ENCODE measurements at regions not wholly inside any gene's neighbourhood (a gene's known extent, or its start where the extent isn't known, plus 50 kb on each side); places are given as distances from the start of the nearest gene placed in this dataset.

DNA sequence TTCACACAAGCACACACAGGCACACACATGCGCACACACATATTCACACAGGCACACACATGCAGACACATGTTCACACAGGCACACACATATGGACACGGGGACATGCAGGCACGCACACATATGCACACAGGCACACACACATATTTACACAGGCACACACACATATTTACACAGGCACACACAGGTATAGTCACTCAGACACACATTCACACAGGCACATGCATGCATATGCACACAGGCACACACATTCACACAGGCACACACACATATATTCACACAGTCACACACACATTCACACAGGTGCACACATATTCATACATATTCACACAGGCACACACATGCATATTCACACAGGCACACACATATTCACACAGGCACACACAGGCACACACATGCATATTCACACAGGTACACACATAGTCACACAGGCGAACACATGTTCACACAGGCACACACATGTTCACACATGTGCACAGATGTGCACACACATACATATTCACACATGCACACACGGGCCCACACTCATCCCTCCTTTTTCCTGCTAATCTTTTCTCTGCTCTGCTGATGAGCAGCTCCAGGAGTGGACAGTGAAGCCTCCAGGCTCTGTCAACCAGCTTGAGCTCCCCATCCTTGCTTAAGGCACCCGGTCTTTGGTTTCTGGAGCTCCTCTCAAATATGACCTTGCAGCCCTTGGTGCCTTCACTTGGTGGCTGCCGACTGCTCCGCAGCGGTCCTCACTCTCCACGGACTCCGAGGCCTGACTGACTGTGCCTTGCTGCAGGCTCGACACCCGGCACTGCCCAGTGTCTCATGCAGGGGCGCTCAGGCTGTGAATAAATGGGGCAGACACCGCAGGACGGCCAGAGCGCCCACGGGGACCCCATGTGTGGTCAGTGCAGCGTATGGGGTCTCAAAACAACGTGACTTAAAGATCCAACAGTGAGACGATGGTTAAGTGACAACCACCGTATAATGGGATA is 581.2 kb upstream of the MGMT start:
- no peak for DNase-seq

DNA sequence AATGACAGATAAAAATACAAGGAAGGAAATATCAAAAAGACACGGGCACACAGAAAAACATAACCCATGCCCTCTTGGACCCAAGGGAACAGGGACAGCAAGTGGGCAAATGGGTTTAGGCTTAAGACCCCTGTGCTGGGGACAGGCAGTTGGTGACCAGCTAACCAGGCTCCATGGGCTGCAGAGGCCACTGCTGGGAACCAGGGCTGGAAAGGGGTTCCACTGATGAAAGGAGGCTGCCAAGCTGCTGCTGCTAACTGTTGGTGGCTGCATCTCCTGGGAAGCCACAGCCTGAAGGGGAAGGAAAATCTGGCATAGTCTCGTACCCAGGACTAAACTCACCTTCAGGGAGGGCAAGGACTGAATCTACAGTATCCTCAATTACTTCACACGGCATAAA is 579.2 kb upstream of the MGMT start:
- no peak for DNase-seq

DNA sequence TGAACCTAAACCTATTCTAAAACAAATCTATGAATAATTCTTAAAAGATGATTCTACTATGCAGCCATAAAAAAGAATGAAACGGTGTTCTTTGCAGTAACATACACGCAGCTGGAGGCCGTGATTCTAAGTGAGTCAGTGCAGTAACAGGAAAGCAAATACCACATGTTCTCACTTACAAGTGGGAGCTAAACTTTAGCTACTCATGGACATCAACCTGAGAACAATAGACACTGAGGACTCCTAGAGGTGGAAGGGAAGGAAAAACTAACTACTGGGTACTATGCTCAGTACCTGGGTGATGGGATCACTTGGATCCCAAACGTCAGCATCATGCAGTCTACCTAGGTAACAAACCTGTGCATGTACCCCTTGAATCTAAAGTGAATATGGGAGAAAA is 575.0 kb upstream of the MGMT start:
- DNase-seq: no peak

DNA sequence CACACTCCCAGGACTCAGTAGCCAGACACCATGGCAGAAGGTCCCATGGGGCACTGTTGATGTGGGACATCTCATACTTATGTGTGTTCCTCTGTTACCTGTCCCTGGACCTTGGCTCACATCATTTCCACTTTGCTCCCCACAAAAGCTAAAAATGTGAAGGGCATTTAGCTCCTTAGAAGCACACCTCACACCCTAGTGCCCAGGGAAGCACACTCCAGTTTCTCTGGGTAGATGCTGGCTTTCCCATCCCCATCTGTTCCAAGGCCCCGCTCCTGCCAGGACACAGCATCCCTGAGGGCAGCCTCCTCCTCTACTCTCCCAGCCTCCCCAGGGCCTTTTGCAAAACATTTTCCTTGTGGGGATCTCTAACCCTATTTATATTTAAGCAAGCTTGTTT is 572.4 kb upstream of the MGMT start:
- no peak for DNase-seq

DNA sequence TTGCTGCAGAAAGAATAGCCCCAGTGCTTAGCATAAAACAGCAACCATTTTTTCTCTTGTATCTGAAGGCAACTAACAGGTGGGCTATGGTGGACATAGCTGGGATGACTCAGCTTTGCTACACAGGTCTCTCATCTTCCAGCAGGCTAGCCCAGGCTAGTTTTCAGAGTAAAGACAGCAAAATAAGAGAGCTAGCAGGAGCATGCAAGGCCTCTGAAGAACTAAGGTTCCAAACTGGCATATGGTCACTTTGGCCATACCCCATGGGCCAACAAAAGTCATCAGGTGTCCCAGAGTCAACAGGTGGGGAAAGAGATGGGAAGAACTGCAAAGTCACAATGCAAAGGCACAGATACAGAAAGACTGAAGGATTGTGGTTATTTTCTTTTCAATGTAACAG is 571.6 kb upstream of the MGMT start:
- no peak for DNase-seq

DNA sequence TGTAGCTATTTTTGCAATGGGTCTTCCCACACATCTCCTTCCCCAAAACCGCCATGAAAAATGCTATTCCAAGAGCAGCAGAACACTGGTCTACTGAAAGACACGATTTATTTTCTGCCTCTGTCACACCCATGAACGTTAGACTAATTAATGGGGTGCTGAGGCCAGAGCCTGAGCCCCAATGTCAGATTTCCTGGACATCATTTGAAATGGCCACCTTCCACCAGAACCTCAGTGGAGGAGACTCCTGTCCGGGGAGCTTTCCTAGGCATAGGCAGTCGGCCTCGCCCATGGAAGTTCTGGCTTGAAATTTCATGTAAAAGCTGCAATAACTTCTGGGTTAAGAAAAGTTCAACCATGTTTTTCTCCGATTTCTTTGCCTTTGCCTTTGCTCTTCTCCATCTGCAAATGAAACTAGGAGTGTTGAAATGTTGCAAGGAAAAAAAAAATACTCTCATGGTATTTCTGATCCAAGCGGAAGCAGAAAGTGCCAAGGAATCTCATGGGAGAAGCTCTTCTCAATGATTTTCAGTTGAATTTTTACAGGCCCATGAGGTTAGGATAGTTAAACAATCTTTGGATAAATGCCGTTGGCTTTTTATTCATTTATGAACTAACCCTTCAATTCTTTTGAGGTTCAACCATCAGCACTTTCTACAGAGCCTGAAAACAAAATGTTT is 570.8 kb upstream of the MGMT start:
- no peak for DNase-seq

DNA sequence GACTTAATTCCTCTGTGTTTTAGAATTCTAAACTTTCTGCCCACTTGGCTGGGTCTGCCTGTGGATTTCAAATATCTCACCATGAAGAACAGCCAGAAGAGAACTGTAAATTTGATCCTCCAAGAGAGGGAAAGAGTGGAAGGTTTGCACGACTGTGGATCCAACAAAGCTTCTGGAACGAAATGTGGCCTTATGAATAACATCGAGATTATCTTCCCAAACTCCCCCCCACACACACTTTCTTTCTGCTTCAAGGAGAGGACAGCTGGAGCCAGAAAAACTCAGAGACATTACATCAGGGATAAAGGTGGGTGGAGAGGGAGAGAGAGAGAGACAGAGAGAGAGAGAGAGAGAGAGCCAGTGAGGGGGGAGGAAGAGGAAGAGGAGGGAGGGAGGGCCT is 570.1 kb upstream of the MGMT start:
- no peak for DNase-seq

DNA sequence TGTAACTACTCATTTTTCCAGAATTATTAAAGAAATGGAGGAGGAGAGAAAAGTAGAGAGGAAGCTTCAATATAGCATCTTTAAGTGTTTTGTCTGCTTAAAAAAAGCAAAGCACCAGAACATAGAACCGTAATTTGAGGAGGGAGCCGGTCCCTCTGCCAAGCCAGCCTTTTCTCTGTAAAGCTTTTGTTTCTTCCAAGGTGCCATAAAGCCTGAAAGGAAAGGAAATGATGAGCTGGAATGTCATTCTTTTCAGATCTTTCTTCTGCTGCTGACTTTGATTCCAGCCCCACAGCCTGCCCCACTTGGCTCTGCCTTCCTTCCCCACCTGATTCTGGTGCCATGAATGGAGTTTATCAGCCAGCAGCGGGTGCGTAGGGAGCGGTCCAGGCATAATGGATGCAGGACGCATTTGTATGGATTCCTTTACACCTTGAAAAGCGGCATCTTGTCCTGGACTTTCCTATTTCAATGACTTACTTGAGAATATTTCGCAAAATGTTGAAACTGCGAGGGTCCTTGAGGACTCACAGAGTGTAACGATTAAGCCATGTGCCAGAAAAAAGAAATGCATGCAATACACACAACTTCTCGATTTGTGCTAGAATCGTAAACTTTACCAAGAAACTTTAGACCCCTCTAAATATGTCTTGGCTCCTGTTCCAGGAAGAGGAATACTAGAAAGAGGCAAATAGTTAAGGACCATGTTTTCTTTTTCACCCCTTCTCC is 569.5 kb upstream of the MGMT start:
- DNase-seq: no peak

DNA sequence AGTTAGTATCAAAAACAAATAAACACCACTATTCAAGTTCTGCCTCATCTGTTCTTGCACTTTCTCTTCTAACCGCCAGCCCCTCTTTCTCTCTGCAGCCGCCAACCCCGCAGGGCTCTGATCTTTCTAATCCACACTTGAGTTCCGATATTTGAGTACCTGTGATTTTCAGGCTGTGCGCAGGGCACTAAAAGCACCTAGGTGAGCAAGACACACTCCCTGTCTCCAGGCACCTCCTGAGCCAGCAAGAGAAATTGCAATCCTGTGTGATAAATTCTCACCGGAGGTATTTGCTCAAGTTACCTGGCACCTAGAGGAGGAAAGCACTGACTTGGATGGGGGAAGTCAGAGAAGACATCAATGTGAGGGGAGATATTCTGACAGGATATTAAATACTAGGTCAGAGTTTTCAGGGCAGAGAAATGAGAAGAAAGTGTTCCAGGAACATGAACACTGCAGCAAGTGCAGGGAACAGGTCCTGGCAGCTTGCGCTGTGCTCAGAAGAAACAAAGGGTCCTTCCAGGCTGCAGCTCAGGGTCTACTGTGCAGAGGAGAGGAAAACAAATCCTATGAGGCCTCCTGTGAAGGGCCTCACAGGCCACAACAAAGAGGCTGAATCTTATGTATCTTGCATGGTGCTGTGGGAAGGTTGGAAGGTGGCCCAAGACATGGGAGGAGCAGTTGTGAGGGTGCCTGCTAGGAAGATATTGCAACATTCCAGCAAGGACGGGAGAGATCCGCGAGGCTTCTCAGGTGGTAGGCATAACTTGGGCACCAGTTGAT is 568.7 kb upstream of the MGMT start:
- DNase-seq: no peak

DNA sequence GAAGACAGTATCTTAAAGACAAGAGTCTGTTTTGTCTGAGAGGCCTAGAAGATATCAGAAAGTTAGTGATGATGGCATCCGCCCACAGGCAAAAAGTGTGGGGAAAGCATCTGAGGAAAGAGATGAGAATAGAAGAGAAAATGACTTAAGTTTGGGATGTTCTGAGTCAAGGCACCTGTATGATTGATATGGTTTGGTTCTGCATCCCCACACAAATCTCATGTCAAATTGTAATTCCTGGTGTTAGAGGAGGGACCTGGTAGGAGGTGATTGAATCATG is 568.2 kb upstream of the MGMT start:
- no peak for DNase-seq

DNA sequence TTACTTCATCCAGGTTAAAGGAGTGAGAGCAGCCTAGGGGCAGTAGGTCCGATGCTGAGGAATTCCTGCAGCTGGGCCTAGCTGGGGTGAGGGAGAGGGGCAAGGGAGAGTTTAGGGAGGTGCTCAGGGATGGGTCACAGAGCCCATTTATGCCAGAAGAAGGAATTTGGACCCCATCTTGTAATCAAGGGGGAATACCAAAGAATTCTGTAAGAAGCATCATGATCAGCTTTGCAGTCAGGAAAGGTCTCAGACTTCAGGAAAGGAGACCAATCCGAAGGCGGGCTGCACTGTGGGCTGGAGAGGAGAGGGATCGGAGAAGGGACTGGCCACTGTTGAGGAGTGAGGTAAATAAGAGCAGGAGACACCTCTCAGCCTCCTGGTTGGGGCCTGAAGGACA is 566.6 kb upstream of the MGMT start:
- no peak for DNase-seq

DNA sequence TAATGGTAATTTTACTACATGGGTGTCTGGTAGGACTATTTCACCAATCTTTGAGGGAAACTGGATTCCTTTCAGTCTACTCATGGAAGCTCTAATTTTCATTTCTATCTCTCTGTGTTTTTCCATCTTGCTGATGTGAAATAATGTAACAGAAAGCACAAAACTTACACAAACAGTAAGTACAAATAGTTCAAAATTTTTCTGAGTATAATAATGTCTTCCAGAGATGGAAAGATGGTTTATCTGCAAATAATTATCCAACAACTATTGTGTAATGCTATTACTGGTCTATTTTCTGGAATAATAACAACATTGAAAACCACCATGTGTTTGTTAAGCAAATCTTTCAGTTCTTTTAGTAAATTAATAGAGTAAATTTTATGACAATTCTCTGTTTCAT is 565.8 kb upstream of the MGMT start:
- no peak for DNase-seq

DNA sequence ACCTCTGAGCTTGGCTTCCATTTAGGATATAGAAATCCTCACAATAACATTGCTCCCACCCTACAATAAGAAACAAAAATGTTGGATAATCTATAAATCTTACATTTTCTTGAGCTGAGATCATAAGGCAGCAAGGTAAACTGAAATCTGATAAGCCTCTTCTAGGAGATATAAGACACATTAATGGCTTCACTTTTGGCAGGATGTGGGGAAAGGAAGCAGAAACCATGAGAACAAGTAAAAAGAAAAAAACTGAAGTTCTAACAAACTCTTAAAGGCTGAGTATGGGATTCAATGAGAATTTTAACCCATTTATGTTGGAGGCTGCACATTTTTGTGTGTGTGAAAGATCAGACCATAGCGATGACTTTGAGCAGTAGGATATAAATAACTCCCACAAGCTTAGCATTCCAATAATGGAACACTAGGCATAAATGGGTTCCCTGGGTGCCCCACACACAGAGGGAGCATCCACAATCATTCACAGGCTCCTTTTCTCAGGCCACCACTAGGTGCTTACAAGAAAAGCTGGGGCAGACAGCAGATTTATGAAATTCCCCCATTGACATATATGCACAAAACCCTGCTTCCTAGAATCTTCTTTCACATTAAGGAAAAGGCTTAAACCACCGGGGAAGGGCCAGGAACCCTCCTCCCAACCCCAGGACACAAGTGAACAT is 564.9 kb upstream of the MGMT start:
- DNase-seq: no peak

DNA sequence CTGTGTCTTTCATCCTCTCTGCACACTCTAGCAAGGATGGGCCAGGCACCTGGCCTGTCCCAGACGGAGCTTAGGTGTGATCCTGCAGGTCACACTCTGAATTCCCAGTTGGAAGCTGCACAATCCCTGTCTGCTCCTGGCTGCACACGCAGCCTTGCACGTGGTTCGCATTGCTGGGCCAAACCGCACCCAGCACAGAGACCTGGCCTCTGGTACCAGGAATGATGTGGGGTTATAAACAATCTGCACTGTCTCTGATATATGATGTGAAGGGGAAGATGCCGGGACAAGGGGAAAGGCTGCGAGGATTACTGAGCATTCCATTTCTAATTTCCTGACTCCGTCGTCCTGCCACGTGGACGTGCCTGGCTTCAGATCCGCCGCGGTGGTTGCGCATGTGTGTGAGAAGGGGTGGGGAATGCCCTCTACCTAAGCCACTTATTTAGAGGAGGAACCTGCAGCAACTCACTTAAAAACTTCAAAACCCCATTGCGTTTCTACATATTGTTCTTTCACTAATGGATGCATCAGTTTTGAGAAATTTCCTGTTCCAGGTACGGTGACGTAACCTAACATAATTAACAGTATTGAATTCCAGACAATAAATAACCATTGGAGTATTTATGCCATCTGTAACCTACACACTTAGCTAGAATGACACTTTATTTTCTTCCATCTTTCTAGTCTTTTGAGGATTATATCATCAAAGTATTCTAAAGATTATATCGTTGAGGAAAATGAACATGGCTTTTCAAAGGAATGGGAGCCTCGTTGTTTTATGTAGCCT is 559.7 kb upstream of the MGMT start:
- no peak for DNase-seq

DNA sequence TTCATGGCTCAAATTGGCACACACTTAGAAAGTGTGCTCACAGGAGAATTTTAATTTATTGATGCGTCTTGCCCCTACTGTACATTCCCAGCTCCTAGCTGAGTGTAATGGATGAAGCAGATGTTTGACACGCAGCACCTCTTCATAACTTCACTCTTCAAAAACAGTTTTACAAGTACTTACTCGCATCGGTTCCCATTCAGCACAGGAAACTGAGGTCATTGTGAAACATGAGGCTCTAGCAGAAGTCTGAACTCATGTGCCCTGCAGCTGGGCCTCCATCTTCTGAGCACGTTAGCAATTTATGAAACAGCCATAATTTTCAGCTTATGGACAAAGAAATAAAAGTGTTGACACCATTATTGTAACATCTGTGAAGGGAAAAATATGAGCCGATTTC is 558.9 kb upstream of the MGMT start:
- DNase-seq: no peak

DNA sequence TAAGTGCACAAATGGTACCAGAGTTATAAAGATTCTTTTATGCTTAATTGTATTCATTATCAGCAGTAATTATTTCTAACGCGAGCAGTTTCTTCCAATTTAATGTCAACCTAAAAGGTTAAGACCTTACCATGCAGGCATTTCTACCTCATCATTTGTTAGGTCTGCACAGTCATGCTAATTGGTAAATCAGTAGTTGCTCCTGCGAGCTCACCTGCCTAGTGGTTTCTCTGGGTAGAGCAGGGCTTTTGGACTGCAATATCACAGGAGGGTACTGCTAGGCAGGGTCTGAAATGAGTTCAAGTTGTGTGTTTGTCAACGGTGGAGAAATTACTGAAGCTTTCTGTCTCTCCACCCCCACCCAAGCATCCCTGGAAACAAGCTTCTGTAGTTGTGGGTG is 558.5 kb upstream of the MGMT start:
- no peak for DNase-seq

DNA sequence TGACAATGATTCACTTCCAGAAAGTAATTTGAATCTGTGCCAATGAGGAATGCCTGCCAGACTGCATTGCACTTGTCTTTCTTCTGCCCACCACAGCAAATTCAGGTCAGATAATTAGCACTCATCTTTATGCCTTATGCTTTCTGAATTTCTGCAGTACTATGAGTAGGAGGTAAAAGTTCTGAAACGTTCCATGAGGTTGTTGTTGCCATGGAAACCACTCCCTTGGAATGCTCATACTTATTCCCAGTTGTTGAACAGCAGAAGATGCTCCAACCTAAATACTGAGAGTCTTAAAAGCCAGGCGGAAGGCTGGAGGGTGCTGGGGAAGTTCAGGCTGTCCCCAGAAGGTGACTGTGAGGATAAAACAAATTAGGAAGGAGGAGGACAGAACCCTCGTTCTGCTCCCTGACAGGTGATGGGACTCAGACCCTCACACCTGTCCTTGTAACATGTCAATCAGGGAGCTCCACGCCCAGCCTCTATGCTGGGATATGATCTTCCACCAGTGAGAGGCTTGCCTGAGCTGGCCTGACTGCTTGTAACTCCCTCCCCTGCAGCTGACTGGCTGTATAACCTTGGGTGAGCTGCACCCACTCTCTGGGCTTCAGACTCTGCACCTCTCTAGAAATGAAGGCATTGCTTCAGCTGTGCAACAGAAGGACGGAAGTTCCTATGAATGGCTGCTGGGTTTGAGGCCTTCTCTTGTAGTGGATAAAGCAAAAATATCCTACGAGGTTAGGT is 554.3 kb upstream of the MGMT start:
- no peak for DNase-seq

DNA sequence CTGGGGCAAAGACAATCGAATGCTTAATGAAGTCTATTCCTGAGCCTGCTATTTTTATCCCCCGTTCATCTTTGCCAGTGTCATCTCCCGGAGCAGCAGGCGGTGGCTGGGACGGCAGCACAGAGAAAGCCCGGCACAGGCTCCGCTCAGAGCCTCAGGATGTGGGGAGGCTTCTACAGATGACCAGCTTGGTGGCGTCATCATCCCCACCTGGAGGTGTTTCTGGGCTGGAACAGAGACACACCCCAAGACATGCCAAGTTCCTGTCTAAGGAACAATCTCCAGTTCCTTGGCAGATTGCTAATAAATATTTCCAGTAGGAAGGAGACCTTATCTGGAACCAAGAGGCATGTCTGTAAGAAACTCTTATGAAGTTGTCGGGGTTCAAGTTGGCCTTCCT is 552.4 kb upstream of the MGMT start:
- no peak for DNase-seq

DNA sequence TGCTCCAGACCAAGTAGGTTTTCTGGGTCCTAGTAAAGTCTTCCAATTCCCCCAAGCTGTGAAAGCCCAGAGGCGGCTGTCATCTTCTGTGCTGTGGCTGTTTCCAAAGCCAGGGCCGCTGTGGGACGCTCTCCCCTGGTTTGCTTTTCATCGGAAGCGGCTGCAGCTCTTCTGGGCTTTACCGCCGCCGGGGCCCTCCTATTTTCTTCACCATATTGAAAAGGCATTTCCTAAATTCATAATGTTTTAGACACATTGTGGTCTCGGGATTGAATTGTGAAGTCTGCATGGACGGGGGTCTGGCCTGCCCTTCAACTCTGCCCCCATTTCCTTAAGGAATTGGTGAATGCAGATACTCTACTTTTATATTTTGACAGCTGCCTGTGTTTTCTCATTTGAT is 551.4 kb upstream of the MGMT start:
- no peak for DNase-seq

DNA sequence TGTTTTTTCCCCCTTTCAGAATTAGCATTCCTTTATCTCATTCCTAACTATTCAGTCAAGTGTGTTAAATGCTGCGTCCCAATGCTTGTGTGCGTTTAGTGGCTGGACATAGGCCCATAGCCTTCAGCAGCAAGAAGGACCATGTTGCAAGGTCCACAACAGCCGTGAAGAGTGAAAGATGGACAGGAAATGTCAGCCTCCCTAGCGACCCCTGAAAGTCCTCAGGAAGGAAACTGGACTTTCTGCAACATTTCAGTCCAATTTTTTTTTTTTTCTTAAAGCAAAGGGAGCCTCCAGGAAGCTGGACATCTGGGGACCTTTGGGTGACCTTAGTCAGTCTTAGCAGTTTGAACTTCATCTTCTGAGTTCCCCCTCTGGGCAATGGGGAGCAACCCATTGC is 550.7 kb upstream of the MGMT start:
- no peak for DNase-seq

DNA sequence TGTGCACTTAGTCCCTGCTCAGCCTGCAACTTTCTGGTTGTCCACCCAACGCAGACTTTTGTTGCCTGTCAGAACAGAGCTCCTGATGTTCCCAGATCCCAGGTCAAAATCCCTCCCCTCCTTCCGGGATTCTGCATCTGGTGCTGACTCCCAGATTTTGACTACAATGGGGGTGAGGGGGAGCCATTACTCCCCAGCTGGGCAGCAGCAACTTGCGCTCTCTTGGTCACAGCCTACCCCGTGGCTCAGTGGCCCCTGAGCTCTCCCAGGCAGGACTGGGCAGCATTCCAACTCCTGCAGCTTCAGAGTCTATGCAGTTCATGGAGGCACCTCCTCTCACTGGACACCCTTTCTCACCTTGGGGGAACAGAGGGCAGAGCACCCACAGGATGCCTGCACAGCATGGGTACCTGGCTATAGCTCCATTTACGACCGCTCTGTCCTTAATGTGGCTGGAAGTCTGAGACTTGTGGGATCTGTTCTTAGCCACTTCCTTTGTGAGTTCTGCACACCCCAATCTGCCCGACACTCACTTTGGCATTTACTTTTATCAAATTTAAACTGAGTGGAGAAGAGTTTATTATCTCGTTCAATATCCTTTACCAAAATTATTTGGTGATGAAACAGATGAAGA is 545.5 kb upstream of the MGMT start:
- no peak for DNase-seq

Measured in NCI-H2029 treated with DMSO at 0.1 percent for 48 hours (cell line).